ENCODE measurements at regions not wholly inside any gene's neighbourhood (a gene's known extent, or its start where the extent isn't known, plus 50 kb on each side); places are given as distances from the start of the nearest gene placed in this dataset.

- DNase-seq, result no peak
- Histone ChIP-seq H3K4me1 (ENCODE audit: low read length) (no peaks in the 10 kb centered on the region), H3K9me2 (replicated peaks; ENCODE audit: insufficient read depth, low read length) (no peaks in the 10 kb centered on the region), H3K79me2 (ENCODE audit: low read length) (no peaks in the 10 kb centered on the region), H3K9me3 (replicated peaks; ENCODE audit: insufficient read depth, low read length) (no peaks in the 10 kb centered on the region), H3K4me2 (ENCODE audit: low read depth, low read length) (no peak overlapping the region), H4K20me1 (ENCODE audit: insufficient read depth, low read length) (no peaks in the 10 kb centered on the region), H3K27me3 (replicated peaks; ENCODE audit: insufficient read depth, low read length) (no peaks in the 10 kb centered on the region), H3K4me3 (ENCODE audit: low read length) (no peak overlapping the region), H3F3A (ENCODE audit: insufficient read depth, low read length) (no peaks in the 10 kb centered on the region), H2AFZ (ENCODE audit: low read length) (no peak overlapping the region), H3K9ac (ENCODE audit: low read length) (no peak overlapping the region), H3K27ac (ENCODE audit: low read length) (no peak overlapping the region), H3K36me3 (replicated peaks; ENCODE audit: insufficient read depth, low read length) (no peaks in the 10 kb centered on the region)
- no peak for TF ChIP-seq CTCF (IDR thresholded peaks at IDR 0.05; ENCODE audit: low read length)
- TF ChIP-seq EZH2 (optimal IDR thresholded peaks at IDR 0.05; ENCODE audit: low read depth, low read length), result no peak
- TF ChIP-seq EZH2phosphoT487 (IDR thresholded peaks at IDR 0.05; ENCODE audit: low read length), result no peak
Measured at GRCh38 chr12:19710811-19711793, 271.8 kb downstream of the AEBP2 start.

GRCh38 chr12:19712041-19712440, 272.7 kb downstream of the AEBP2 start:
- Histone ChIP-seq H3K4me1 (ENCODE audit: low read length) (no peaks in the 10 kb centered on the region), H3K36me3 (replicated peaks; ENCODE audit: insufficient read depth, low read length) (no peaks in the 10 kb centered on the region), H3K9me2 (replicated peaks; ENCODE audit: insufficient read depth, low read length) (no peaks in the 10 kb centered on the region), H3K79me2 (ENCODE audit: low read length) (no peaks in the 10 kb centered on the region), H3F3A (ENCODE audit: insufficient read depth, low read length) (no peaks in the 10 kb centered on the region), H3K27me3 (replicated peaks; ENCODE audit: insufficient read depth, low read length) (no peaks in the 10 kb centered on the region), H2AFZ (ENCODE audit: low read length) (no peak overlapping the region), H4K20me1 (ENCODE audit: insufficient read depth, low read length) (no peaks in the 10 kb centered on the region), H3K9me3 (replicated peaks; ENCODE audit: insufficient read depth, low read length) (no peaks in the 10 kb centered on the region), H3K4me2 (ENCODE audit: low read depth, low read length) (no peak overlapping the region), H3K9ac (ENCODE audit: low read length) (no peak overlapping the region), H3K27ac (ENCODE audit: low read length) (no peak overlapping the region), H3K4me3 (ENCODE audit: low read length) (no peak overlapping the region)
- TF ChIP-seq CTCF (IDR thresholded peaks at IDR 0.05; ENCODE audit: low read length) (no peak), EZH2 (optimal IDR thresholded peaks at IDR 0.05; ENCODE audit: low read depth, low read length) (no peak), EZH2phosphoT487 (IDR thresholded peaks at IDR 0.05; ENCODE audit: low read length) (no peak)
- DNase-seq, result no peak

- Histone ChIP-seq H3K36me3 (replicated peaks; ENCODE audit: insufficient read depth, low read length) (no peaks in the 10 kb centered on the region), H3K9me3 (replicated peaks; ENCODE audit: insufficient read depth, low read length) (no peaks in the 10 kb centered on the region), H3K27me3 (replicated peaks; ENCODE audit: insufficient read depth, low read length) (no peaks in the 10 kb centered on the region), H2AFZ (ENCODE audit: low read length) (no peak overlapping the region), H3F3A (ENCODE audit: insufficient read depth, low read length) (no peaks in the 10 kb centered on the region), H3K9me2 (replicated peaks; ENCODE audit: insufficient read depth, low read length) (no peaks in the 10 kb centered on the region), H3K79me2 (ENCODE audit: low read length) (no peaks in the 10 kb centered on the region), H3K4me1 (ENCODE audit: low read length) (no peaks in the 10 kb centered on the region), H4K20me1 (ENCODE audit: insufficient read depth, low read length) (no peaks in the 10 kb centered on the region), H3K4me3 (ENCODE audit: low read length) (no peak overlapping the region), H3K27ac (ENCODE audit: low read length) (no peak overlapping the region), H3K4me2 (ENCODE audit: low read depth, low read length) (no peak overlapping the region), H3K9ac (ENCODE audit: low read length) (no peak overlapping the region)
- no peak for TF ChIP-seq CTCF (IDR thresholded peaks at IDR 0.05; ENCODE audit: low read length)
- no peak for TF ChIP-seq EZH2 (optimal IDR thresholded peaks at IDR 0.05; ENCODE audit: low read depth, low read length)
- no peak for TF ChIP-seq EZH2phosphoT487 (IDR thresholded peaks at IDR 0.05; ENCODE audit: low read length)
- no peak for DNase-seq
Measured at GRCh38 chr12:19718401-19718800, 279.1 kb downstream of the AEBP2 start.
